ENCODE measurements at regions not wholly inside any gene's neighbourhood (a gene's known extent, or its start where the extent isn't known, plus 50 kb on each side); places are given as distances from the start of the nearest gene placed in this dataset.

DNA sequence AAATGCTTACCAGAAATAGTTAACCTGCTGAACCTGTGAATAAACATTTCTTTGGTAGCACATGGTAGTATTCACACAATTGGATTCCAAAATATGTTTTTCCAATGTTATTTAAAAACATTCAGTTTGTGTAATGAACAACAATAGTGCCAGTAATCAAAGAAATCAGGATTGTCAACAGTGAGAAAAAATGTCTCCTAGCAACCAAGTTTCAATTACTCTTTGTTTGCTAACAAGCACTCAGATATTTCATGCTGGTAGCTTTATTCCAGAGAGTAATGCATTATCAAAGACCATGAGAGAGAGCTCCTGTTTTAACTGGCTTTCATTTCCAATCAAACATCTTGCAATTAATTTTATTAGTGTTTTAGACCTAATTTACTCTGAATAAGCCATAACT, 768.1 kb upstream of the GRAMD2B start:
- TF ChIP-seq EZH2 (IDR thresholded peaks at IDR 0.05; ENCODE audit: low read length, unreplicated experiment) (no peak), EZH2phosphoT487 (IDR thresholded peaks at IDR 0.05; ENCODE audit: borderline replicate concordance, low read length) (no peak)
- TF ChIP-seq, protein P1, sequence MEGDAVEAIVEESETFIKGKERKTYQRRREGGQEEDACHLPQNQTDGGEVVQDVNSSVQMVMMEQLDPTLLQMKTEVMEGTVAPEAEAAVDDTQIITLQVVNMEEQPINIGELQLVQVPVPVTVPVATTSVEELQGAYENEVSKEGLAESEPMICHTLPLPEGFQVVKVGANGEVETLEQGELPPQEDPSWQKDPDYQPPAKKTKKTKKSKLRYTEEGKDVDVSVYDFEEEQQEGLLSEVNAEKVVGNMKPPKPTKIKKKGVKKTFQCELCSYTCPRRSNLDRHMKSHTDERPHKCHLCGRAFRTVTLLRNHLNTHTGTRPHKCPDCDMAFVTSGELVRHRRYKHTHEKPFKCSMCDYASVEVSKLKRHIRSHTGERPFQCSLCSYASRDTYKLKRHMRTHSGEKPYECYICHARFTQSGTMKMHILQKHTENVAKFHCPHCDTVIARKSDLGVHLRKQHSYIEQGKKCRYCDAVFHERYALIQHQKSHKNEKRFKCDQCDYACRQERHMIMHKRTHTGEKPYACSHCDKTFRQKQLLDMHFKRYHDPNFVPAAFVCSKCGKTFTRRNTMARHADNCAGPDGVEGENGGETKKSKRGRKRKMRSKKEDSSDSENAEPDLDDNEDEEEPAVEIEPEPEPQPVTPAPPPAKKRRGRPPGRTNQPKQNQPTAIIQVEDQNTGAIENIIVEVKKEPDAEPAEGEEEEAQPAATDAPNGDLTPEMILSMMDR (conservative IDR thresholded peaks at IDR 0.05; ENCODE audit: low read depth, low read length): no peak
- BruUV-seq (replicated peaks): no TSS peak

DNA sequence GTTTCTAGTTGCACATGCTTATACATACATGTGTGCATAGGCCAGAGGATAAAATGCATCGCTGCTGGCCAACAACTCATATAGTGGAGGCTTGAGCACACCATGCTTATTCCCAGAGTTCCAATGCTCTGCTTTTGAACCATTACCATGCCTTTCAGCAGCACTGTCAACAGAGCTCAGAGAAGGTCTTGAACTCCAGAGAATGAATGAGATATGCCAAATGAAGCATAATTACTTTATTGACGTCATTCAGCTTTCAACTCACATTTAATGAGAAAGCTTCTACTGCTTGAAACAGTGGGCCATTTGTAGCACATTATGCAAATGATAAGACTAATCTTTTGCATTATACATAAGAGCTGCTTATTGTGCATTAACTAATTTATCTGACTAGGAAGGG, 765.3 kb upstream of the GRAMD2B start:
- H3K9me2 ChIP-seq (replicated peaks; ENCODE audit: low read length): no peaks in the 10 kb centered on the region
- no peaks in the 10 kb centered on the region for H3K36me3 ChIP-seq (ENCODE audit: low read depth, low read length)
- H3K79me2 ChIP-seq (ENCODE audit: low read length): no peaks in the 10 kb centered on the region
- H3K4me2 ChIP-seq (ENCODE audit: low read length): no peak overlapping the region
- CTCF ChIA-PET: no interaction called here
- H3K9ac ChIP-seq (ENCODE audit: low read length): no peak overlapping the region
- intact Hi-C loops (cut with micrococcal nuclease): no loop called here
- POLR2A ChIA-PET (ENCODE audit: unreplicated experiment): no interaction called here
- no peaks in the 10 kb centered on the region for H3K4me1 ChIP-seq (ENCODE audit: insufficient read depth, low read length)
- TF ChIP-seq EZH2 (IDR thresholded peaks at IDR 0.05; ENCODE audit: low read length, unreplicated experiment) (no peak), EZH2phosphoT487 (IDR thresholded peaks at IDR 0.05; ENCODE audit: borderline replicate concordance, low read length) (no peak)
- TF ChIP-seq, protein P1 (conservative IDR thresholded peaks at IDR 0.05; ENCODE audit: low read depth, low read length): no peak
- no peaks in the 10 kb centered on the region for H3F3A ChIP-seq (ENCODE audit: low read length, unreplicated experiment)
- H4K20me1 ChIP-seq (ENCODE audit: low read length): no peaks in the 10 kb centered on the region
- no peak overlapping the region for H2AFZ ChIP-seq (ENCODE audit: low read length)
- H3K27me3 ChIP-seq (ENCODE audit: low read length): no peaks in the 10 kb centered on the region
- no TSS peak for BruUV-seq (replicated peaks)
- no peak for DNase-seq
- no peak overlapping the region for H3K27ac ChIP-seq (ENCODE audit: low read length)
- ATAC-seq: no peak
- no peak overlapping the region for H3K4me3 ChIP-seq (ENCODE audit: low read length)
- H3K9me3 ChIP-seq (ENCODE audit: low read length): no peaks in the 10 kb centered on the region

More for the DNA sequence above, 768.1 kb upstream of the GRAMD2B start:
- intact Hi-C loops (cut with micrococcal nuclease): no loop called here
- ATAC-seq (no peak), DNase-seq (no peak)
- Histone ChIP-seq H3K27ac (ENCODE audit: low read length) (no peak overlapping the region), H3K4me1 (ENCODE audit: insufficient read depth, low read length) (no peaks in the 10 kb centered on the region), H3K79me2 (ENCODE audit: low read length) (no peaks in the 10 kb centered on the region), H3K9ac (ENCODE audit: low read length) (no peak overlapping the region), H3K4me3 (ENCODE audit: low read length) (no peak overlapping the region), H3K27me3 (ENCODE audit: low read length) (no peaks in the 10 kb centered on the region), H3K9me2 (replicated peaks; ENCODE audit: low read length) (no peaks in the 10 kb centered on the region), H3K4me2 (ENCODE audit: low read length) (no peak overlapping the region), H4K20me1 (ENCODE audit: low read length) (no peaks in the 10 kb centered on the region), H3F3A (ENCODE audit: low read length, unreplicated experiment) (no peaks in the 10 kb centered on the region), H2AFZ (ENCODE audit: low read length) (no peak overlapping the region), H3K9me3 (ENCODE audit: low read length) (no peaks in the 10 kb centered on the region), H3K36me3 (ENCODE audit: low read depth, low read length) (no peaks in the 10 kb centered on the region)
- CTCF ChIA-PET: no interaction called here
- POLR2A ChIA-PET (ENCODE audit: unreplicated experiment): no interaction called here

DNA sequence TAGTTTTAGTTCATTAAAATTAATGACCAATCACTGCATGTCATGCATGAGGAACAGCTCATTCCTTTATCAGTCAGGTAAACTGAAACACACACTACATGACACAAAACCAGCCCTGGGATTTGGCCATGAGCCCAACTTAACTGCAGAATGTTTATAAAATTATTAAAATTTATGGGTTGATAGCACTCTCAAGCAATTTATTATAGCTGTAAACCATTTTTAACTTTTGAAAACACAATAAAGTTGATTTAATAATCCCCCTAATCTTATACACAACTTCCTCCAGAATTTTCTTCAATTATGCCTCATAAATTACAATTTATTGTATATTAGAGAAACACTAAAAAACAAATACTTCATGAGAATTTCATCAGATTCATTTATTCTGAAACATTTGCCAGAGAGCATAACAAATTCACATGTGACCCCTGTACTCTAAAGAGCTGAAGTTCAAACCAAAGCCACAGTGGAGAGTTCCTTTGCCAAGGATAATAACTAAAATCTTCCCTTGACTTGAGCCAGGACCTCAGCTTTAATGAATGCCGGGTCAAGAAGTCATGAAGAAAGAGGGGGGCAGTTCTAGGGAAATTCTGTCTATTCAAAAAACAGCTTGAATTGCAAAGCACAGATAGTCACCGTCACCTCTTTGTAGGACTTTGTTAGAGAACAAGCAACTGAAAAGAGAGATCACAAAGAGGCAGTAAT, 763.7 kb upstream of the GRAMD2B start:
- Histone ChIP-seq H3K36me3 (ENCODE audit: low read depth, low read length) (no peaks in the 10 kb centered on the region), H4K20me1 (ENCODE audit: low read length) (no peaks in the 10 kb centered on the region), H3F3A (ENCODE audit: low read length, unreplicated experiment) (no peaks in the 10 kb centered on the region), H3K9me3 (ENCODE audit: low read length) (no peaks in the 10 kb centered on the region), H3K4me2 (ENCODE audit: low read length) (no peak overlapping the region), H3K27me3 (ENCODE audit: low read length) (no peaks in the 10 kb centered on the region), H3K4me1 (ENCODE audit: insufficient read depth, low read length) (no peaks in the 10 kb centered on the region), H3K9ac (ENCODE audit: low read length) (no peak overlapping the region), H3K27ac (ENCODE audit: low read length) (no peak overlapping the region), H3K79me2 (ENCODE audit: low read length) (no peaks in the 10 kb centered on the region), H3K9me2 (replicated peaks; ENCODE audit: low read length) (no peaks in the 10 kb centered on the region), H2AFZ (ENCODE audit: low read length) (no peak overlapping the region), H3K4me3 (ENCODE audit: low read length) (no peak overlapping the region)
- BruUV-seq (replicated peaks): no TSS peak
- TF ChIP-seq, protein P1 (conservative IDR thresholded peaks at IDR 0.05; ENCODE audit: low read depth, low read length): no peak
- no peak for TF ChIP-seq EZH2phosphoT487 (IDR thresholded peaks at IDR 0.05; ENCODE audit: borderline replicate concordance, low read length)
- no peak for TF ChIP-seq EZH2 (IDR thresholded peaks at IDR 0.05; ENCODE audit: low read length, unreplicated experiment)
- CTCF ChIA-PET: no interaction called here
- no peak for ATAC-seq
- POLR2A ChIA-PET (ENCODE audit: unreplicated experiment): no interaction called here
- intact Hi-C loops (cut with micrococcal nuclease): no loop called here
- no peak for DNase-seq
